ENCODE measurements at regions not wholly inside any gene's neighbourhood (a gene's known extent, or its start where the extent isn't known, plus 50 kb on each side); places are given as distances from the start of the nearest gene placed in this dataset.

- no peak for TF ChIP-seq CTCF (IDR thresholded peaks at IDR 0.05)
- no peak for TF ChIP-seq POLR2A (IDR thresholded peaks at IDR 0.05)
These were observed 558.4 kb upstream of the ID2 start for GRCh38 chr2:8123464-8123863.
